Neural cell (in vitro differentiated cells): ENCODE measurements at regions not wholly inside any gene's neighbourhood (a gene's known extent, or its start where the extent isn't known, plus 50 kb on each side); places are given as distances from the start of the nearest gene placed in this dataset.

Source experiments
- H2AFZ ChIP-seq: fragments of 200-600, 300-800 bp; sonication (generic), shearing (Covaris generic); 2 replicates; pipeline ENCODE4 v1.6.0; 2014; ENCODE audit warnings: low read depth, mild to moderate bottlenecking, antibody characterized with exemption, low read length, moderate library complexity
- H3F3A ChIP-seq: fragments of 200-600 bp; shearing (Covaris generic); 2 replicates; pipeline ENCODE4 v1.6.1; 2016; ENCODE audit warnings: mild to moderate bottlenecking, moderate library complexity, mixed read lengths, antibody characterized with exemption, low read length; ENCODE audit not compliant: insufficient read depth, poor library complexity, severe bottlenecking
- H3K27ac ChIP-seq: fragments of 200-600, 300-800 bp; sonication (generic), shearing (Covaris generic); 2 replicates; pipeline ENCODE4 v1.5.1; 2014; ENCODE audit warnings: mild to moderate bottlenecking, low read length, moderate library complexity
- H3K27me3 ChIP-seq: fragments of 300-800, 200-600 bp; sonication (generic), shearing (Covaris generic); 2 replicates; pipeline ENCODE4 v1.6.0; 2014; ENCODE audit warnings: mild to moderate bottlenecking, low read depth, low read length, moderate library complexity; ENCODE audit not compliant: insufficient read depth
- H3K36me3 ChIP-seq: fragments of 300-800, 200-600 bp; sonication (generic), shearing (Covaris generic); 2 replicates; pipeline ENCODE4 v1.5.1; 2014; ENCODE audit warnings: mild to moderate bottlenecking, antibody characterized with exemption, low read length, moderate library complexity; ENCODE audit not compliant: insufficient read depth
- H3K4me2 ChIP-seq: fragments of 300-800, 200-600 bp; sonication (generic), shearing (Covaris generic); 2 replicates; pipeline ENCODE4 v1.6.0; 2014; ENCODE audit warnings: mild to moderate bottlenecking, low read length
- H3K4me3 ChIP-seq: fragments of 300-800, 200-600 bp; sonication (generic), shearing (Covaris generic); 2 replicates; pipeline ENCODE4 v1.5.1; 2014; ENCODE audit warnings: mild to moderate bottlenecking, low read length, moderate library complexity
- H3K79me2 ChIP-seq: fragments of 200-600 bp; shearing (Covaris generic); replicated peaks from 2 replicates; pipeline ENCODE4 v1.6.0; 2014; ENCODE audit warnings: mild to moderate bottlenecking, low read length, moderate library complexity; ENCODE audit not compliant: insufficient read depth
- H3K9ac ChIP-seq: fragments of 300-800, 200-600 bp; sonication (generic), shearing (Covaris generic); 2 replicates; pipeline ENCODE4 v1.6.1; 2016; ENCODE audit warnings: mild to moderate bottlenecking, low read length, mixed read lengths
- H3K9me2 ChIP-seq: fragments of 200-600 bp; shearing (Covaris generic); 2 replicates; pipeline ENCODE4 v1.6.1; 2016; ENCODE audit warnings: mild to moderate bottlenecking, low read length, mixed read lengths; ENCODE audit not compliant: insufficient read depth
- H3K9me3 ChIP-seq: fragments of 200-600, 300-800 bp; sonication (generic), shearing (Covaris generic); 2 replicates; pipeline ENCODE4 v1.6.1; 2016; ENCODE audit warnings: mild to moderate bottlenecking, mixed run types, low read length, moderate library complexity, mixed read lengths
- H4K20me1 ChIP-seq: fragments of 200-600 bp; shearing (Covaris generic); 2 replicates; pipeline ENCODE4 v1.6.1; 2016; ENCODE audit warnings: mild to moderate bottlenecking, mixed run types; ENCODE audit not compliant: insufficient read depth
- EP300 ChIP-seq: fragments of 450-650 bp; conservative IDR thresholded peaks from 2 replicates; pipeline ENCODE4 v1.6.1; 2014; ENCODE audit warnings: antibody characterized with exemption, mild to moderate bottlenecking, moderate library complexity; ENCODE audit not compliant: poor library complexity, severe bottlenecking
- EZH2 ChIP-seq: fragments of 200-600, 300-800 bp; shearing (Covaris generic), sonication (generic); IDR thresholded peaks from 2 replicates; pipeline ENCODE4 v1.6.1; 2014; ENCODE audit warnings: antibody characterized with exemption, low read length, borderline replicate concordance, mild to moderate bottlenecking; ENCODE audit not compliant: insufficient read depth, poor library complexity, severe bottlenecking
- MXI1 ChIP-seq: fragments of 450-650 bp; conservative IDR thresholded peaks from 2 replicates; pipeline ENCODE4 v1.6.1; 2014; ENCODE audit warnings: antibody characterized with exemption, mild to moderate bottlenecking; ENCODE audit not compliant: poor library complexity, severe bottlenecking
- POLR2AphosphoS5 ChIP-seq: IDR thresholded peaks from 2 replicates; pipeline ENCODE4 v1.6.1; 2012
- RAD21 ChIP-seq: fragments of 450-650 bp; conservative IDR thresholded peaks from 2 replicates; pipeline ENCODE4 v1.6.1; 2014; ENCODE audit warnings: antibody characterized with exemption, mild to moderate bottlenecking, moderate library complexity
- SMC3 ChIP-seq: fragments of 450-650 bp; conservative IDR thresholded peaks from 2 replicates; pipeline ENCODE4 v1.6.1; 2014; ENCODE audit warnings: antibody characterized with exemption, mild to moderate bottlenecking, moderate library complexity; ENCODE audit not compliant: poor library complexity
- TAF1 ChIP-seq: IDR thresholded peaks from 2 replicates; pipeline ENCODE4 v1.6.1; 2012; ENCODE audit warnings: low read depth
- TF ChIP-seq, protein P1 (sequence below): fragments of 450-650 bp; IDR thresholded peaks from 2 replicates; pipeline ENCODE4 v1.5.1; 2014; ENCODE audit warnings: antibody characterized with exemption, mild to moderate bottlenecking, moderate library complexity; ENCODE audit not compliant: poor library complexity, severe bottlenecking
- TF ChIP-seq, protein P2 (sequence below): IDR thresholded peaks from 2 replicates; pipeline ENCODE4 v1.6.1; 2012; ENCODE audit warnings: borderline replicate concordance

DNA sequence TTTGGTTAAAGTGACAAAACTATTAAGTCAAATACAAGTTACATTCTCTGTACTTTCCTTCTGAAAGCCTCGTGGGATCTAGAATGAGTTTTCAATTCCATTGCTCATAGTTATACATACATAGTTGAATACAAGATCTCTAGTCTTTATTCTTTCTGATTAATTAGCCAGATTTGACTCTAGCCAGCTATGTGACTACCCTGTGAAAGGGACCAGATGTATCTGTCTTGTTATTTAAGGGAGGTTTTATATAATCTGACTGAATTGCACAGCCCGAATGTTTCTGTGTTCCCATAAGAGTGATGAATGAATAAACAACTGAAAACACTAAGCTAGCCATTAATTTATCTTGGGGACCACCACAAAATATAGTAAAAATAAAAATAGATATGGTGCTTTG is 166.7 kb downstream of the TMEM167A start:
- Histone ChIP-seq H2AFZ (no peak overlapping the region), H3F3A (no peaks in the 10 kb centered on the region), H3K79me2 (no peaks in the 10 kb centered on the region), H4K20me1 (no peaks in the 10 kb centered on the region), H3K27ac (no peak overlapping the region), H3K36me3 (no peaks in the 10 kb centered on the region), H3K9me3 (no peaks in the 10 kb centered on the region), H3K9me2 (no peaks in the 10 kb centered on the region), H3K9ac (no peak overlapping the region), H3K4me2 (no peak overlapping the region), H3K27me3 (no peaks in the 10 kb centered on the region), H3K4me3 (no peak overlapping the region)
- TF ChIP-seq, protein P1, sequence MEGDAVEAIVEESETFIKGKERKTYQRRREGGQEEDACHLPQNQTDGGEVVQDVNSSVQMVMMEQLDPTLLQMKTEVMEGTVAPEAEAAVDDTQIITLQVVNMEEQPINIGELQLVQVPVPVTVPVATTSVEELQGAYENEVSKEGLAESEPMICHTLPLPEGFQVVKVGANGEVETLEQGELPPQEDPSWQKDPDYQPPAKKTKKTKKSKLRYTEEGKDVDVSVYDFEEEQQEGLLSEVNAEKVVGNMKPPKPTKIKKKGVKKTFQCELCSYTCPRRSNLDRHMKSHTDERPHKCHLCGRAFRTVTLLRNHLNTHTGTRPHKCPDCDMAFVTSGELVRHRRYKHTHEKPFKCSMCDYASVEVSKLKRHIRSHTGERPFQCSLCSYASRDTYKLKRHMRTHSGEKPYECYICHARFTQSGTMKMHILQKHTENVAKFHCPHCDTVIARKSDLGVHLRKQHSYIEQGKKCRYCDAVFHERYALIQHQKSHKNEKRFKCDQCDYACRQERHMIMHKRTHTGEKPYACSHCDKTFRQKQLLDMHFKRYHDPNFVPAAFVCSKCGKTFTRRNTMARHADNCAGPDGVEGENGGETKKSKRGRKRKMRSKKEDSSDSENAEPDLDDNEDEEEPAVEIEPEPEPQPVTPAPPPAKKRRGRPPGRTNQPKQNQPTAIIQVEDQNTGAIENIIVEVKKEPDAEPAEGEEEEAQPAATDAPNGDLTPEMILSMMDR: no peak
- TF ChIP-seq EZH2 (no peak), EP300 (no peak), SMC3 (no peak)
- TF ChIP-seq, protein P2, sequence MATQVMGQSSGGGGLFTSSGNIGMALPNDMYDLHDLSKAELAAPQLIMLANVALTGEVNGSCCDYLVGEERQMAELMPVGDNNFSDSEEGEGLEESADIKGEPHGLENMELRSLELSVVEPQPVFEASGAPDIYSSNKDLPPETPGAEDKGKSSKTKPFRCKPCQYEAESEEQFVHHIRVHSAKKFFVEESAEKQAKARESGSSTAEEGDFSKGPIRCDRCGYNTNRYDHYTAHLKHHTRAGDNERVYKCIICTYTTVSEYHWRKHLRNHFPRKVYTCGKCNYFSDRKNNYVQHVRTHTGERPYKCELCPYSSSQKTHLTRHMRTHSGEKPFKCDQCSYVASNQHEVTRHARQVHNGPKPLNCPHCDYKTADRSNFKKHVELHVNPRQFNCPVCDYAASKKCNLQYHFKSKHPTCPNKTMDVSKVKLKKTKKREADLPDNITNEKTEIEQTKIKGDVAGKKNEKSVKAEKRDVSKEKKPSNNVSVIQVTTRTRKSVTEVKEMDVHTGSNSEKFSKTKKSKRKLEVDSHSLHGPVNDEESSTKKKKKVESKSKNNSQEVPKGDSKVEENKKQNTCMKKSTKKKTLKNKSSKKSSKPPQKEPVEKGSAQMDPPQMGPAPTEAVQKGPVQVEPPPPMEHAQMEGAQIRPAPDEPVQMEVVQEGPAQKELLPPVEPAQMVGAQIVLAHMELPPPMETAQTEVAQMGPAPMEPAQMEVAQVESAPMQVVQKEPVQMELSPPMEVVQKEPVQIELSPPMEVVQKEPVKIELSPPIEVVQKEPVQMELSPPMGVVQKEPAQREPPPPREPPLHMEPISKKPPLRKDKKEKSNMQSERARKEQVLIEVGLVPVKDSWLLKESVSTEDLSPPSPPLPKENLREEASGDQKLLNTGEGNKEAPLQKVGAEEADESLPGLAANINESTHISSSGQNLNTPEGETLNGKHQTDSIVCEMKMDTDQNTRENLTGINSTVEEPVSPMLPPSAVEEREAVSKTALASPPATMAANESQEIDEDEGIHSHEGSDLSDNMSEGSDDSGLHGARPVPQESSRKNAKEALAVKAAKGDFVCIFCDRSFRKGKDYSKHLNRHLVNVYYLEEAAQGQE: no peak

DNA sequence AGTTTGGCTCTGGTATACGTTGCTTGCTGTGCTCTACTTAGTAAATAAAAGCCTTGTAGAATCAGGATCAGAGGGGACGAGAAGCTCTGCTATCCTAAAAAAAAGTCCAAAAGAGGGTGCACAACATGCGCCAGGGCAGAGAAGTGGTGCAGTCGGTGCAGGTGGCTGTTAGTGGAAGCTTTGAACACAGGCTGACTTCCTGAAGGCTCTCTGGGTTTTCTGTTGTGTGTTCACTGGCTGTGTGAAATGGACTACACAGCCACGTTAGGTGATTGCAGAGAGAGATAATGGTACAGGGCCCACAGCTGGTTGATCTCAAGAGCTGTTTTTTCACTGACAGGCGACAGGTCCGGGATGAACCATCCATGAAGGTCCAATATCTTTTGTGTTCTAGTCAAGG is 167.4 kb downstream of the TMEM167A start:
- no peak overlapping the region for H3K27ac ChIP-seq
- no peak overlapping the region for H3K4me2 ChIP-seq
- H4K20me1 ChIP-seq: no peaks in the 10 kb centered on the region
- no peak overlapping the region for H3K4me3 ChIP-seq
- no peaks in the 10 kb centered on the region for H3K9me2 ChIP-seq
- no peaks in the 10 kb centered on the region for H3K9me3 ChIP-seq
- TF ChIP-seq SMC3 (no peak), EZH2 (no peak), TAF1 (no peak), EP300 (no peak), MXI1 (no peak), RAD21 (no peak), POLR2AphosphoS5 (no peak)
- TF ChIP-seq, protein P2: no peak
- TF ChIP-seq, protein P1: no peak
- H3K79me2 ChIP-seq: no peaks in the 10 kb centered on the region
- no peak overlapping the region for H2AFZ ChIP-seq
- no peaks in the 10 kb centered on the region for H3K27me3 ChIP-seq
- no peaks in the 10 kb centered on the region for H3F3A ChIP-seq
- no peaks in the 10 kb centered on the region for H3K36me3 ChIP-seq
- H3K9ac ChIP-seq: no peak overlapping the region
